ENCODE measurements at regions not wholly inside any gene's neighbourhood (a gene's known extent, or its start where the extent isn't known, plus 50 kb on each side); places are given as distances from the start of the nearest gene placed in this dataset.
"Not testable (repeated sequence)": the region's sequence is repeated elsewhere in the genome, so short reads cannot be mapped to it uniquely, and the experiment has no call there.

DNA sequence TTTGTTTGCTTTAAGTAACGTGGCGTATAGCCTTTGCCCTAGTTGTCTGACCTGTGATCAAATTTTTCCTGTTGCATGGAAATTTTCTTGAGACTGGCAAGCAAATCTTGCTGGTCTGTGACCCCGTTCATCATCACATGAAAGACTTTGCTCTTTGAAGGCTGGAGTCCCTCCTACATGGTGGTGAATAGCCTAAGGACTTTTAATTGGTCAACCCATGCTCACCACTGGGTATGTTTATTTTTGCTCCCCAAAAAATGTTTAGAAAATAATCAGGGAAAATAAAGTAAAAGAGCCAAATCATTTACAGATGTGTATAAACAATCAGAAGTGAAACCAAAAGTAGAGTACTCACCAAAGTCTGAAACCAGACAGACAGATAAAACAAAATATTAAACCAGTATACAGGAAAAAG, 1075.3 kb upstream of the ALCAM start:
- DNase-seq (ENCODE audit: low spot score), result no peak
- intact Hi-C loops (cut with DNase I), result no loop called here

DNA sequence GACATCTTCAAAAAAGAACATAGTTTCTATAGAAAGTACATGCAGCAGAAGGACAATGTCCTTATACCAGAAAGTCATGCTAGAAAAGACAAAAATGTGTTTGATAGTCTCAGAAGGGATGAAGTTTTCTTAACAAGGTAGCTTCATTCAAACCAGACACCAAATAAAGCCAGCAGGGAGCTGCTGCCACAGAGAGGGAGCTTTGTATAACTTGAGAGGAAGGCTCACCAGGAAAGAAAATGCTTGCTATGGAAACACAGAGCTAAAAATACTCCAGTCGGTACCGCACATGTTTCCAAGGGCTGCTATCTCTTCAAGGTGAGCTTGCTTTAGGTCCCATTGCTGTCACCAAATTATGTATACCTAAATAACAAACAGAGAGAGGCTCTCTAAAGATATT, 1074.8 kb upstream of the ALCAM start:
- DNase-seq (ENCODE audit: low spot score), result no peak
- intact Hi-C loops (cut with DNase I), result no loop called here

DNA sequence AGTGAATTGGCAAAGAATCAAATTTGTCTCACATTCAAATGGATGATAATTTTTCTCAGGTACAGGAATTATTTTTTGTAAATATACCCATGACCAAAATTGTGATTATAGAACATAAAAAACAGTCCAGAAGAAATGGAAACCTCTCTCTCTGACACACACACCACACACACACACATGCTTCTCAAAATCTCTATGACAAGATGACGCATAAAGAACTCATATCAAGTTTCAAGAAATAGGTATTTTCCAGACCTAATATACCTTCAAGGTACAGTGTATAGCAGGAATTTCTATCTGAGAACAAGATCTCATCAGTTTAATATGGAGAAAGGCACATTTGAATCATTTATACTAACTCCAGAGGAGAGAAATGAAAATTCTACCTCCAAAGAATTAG, 1069.1 kb upstream of the ALCAM start:
- intact Hi-C loops (cut with DNase I), result no loop called here
- DNase-seq (ENCODE audit: low spot score), result no peak

GRCh38 chr3:104298662-104299061, 1068.0 kb upstream of the ALCAM start:
- no peak for DNase-seq (ENCODE audit: low spot score)
- intact Hi-C loops (cut with DNase I), result no loop called here

- intact Hi-C loops (cut with DNase I), result no loop called here
- no peak for DNase-seq (ENCODE audit: low spot score)
These were observed 1050.6 kb upstream of the ALCAM start for GRCh38 chr3:104316118-104316517.

- intact Hi-C loops (cut with DNase I), result no loop called here
- DNase-seq (ENCODE audit: low spot score), result no peak
These were observed 1043.5 kb upstream of the ALCAM start for GRCh38 chr3:104323226-104323625.

- intact Hi-C loops (cut with DNase I), result no loop called here
These were observed 1019.4 kb upstream of the ALCAM start for GRCh38 chr3:104347291-104347690.

GRCh38 chr3:104349836-104350235, 1016.9 kb upstream of the ALCAM start:
- DNase-seq (ENCODE audit: low spot score), result no peak
- intact Hi-C loops (cut with DNase I), result no loop called here

More at GRCh38 chr3:104347291-104347690, 1019.4 kb upstream of the ALCAM start:
- no peak for DNase-seq (ENCODE audit: low spot score)

GRCh38 chr3:104353951-104354350, 1012.8 kb upstream of the ALCAM start:
- intact Hi-C loops (cut with DNase I), result no loop called here

GRCh38 chr3:104359546-104359945, 1007.2 kb upstream of the ALCAM start:
- intact Hi-C loops (cut with DNase I), result no loop called here
- DNase-seq (ENCODE audit: low spot score), result no peak

More at GRCh38 chr3:104353951-104354350, 1012.8 kb upstream of the ALCAM start:
- no peak for DNase-seq (ENCODE audit: low spot score)

DNA sequence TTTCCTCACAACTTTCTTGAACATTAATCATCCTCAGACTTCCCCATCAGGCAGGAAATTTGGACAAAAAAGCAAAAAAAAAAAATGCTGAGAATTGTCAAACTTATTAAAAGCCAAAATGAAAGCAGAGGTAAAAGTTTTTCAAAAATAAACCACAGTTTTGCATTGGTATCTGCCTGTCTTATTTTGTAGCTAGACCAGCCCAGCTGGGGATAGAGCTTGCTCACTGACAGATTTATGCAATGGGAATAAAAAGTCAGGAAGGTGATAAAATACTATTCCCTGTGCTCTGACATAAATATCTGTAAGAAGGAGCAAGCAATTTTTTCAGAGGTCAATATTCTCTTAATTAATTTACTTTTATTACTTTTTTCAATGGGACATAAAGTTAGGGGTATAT, 1006.7 kb upstream of the ALCAM start:
- no peak for DNase-seq (ENCODE audit: low spot score)
- intact Hi-C loops (cut with DNase I), result no loop called here

- DNase-seq (ENCODE audit: low spot score); intact Hi-C loops (cut with DNase I): not testable (repeated sequence)
These were observed 1005.0 kb upstream of the ALCAM start for GRCh38 chr3:104361748-104362147.

GRCh38 chr3:104362319-104362718, 1004.4 kb upstream of the ALCAM start:
- no peak for DNase-seq (ENCODE audit: low spot score)
- intact Hi-C loops (cut with DNase I), result no loop called here

GRCh38 chr3:104367000-104367399, 999.7 kb upstream of the ALCAM start:
- DNase-seq (ENCODE audit: low spot score), result no peak
- intact Hi-C loops (cut with DNase I), result no loop called here

DNA sequence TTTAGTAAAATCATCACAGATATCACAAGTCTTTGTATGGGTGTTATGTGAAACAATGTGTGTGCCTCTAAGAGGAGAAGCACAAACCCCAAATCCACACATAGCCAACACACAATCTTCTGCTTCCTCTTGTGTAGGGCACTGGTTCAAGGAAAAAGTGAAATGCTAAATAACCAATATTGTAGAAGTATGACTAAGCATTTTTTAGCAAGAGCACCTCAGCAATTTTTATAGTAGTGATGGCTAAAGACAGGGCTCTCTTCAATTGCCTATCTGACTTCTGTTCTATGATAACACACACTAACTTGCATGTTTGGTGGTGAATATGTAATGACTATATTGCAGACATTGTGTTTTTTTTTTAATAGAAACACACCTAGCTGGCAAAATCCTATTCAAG, 997.9 kb upstream of the ALCAM start:
- intact Hi-C loops (cut with DNase I), result no loop called here
- DNase-seq (ENCODE audit: low spot score), result no peak

DNA sequence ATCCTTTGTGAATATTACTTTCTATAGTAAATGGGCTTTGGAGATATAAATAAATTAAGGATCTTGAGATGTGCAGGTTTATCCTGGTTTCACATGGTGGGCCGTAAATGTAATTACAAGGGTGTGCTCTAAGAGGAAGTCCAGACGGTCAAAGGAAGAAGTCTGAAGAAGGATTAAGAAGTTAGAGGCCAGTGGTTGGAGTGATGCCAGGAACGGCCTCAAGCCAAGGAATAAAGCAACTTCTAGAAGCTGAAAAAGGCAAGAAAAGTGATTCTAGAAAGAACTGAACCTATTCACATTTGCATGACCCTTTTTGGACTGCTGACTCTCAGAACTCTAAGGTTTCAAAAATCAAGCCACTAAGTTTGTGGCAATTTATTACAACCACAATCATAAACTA, 981.3 kb upstream of the ALCAM start:
- intact Hi-C loops (cut with DNase I), result no loop called here
- DNase-seq (ENCODE audit: low spot score), result no peak

DNA sequence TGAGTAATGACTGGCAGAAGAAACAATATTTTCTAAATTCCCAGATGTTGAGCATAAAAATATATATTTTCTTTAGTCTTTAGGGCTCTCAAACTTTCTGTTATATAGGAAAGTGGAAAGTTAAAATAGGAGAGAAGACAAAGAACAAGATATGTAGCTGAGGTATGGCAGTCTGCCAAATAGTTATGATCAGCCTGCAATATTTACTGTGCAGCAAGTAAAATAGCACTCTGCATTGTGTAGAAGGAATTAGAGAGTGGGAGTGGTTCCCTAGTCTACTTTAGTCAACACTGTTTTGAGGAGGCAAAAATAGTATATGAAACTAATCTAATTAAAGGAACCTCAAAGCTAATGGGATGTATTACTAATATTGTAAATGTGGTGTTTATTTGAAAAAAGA, 978.1 kb upstream of the ALCAM start:
- DNase-seq (ENCODE audit: low spot score), result no peak
- intact Hi-C loops (cut with DNase I), result no loop called here

DNA sequence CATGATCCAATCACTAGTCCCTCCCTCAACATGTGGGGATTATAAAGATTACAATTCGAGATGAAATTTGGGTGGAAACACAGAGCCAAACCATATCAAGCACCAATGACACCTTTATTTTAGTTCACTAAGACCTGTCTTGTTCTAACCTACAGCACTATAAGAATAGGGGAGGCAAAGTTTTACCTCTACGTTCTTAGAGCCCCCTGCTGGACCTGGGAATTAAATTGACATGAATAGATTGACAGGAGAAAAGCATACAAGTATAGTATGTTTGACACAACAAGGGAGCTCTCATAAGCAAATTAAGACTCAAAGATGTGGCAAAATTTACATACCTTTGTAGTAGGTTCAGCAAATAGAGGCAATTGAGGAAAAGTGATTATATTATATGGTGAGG, 974.4 kb upstream of the ALCAM start:
- DNase-seq (ENCODE audit: low spot score), result no peak

GRCh38 chr3:104396974-104397669, 969.6 kb upstream of the ALCAM start:
- no peak for DNase-seq (ENCODE audit: low spot score)
- intact Hi-C loops (cut with DNase I), result no loop called here

More for the DNA sequence above, 974.4 kb upstream of the ALCAM start:
- intact Hi-C loops (cut with DNase I), result no loop called here

DNA sequence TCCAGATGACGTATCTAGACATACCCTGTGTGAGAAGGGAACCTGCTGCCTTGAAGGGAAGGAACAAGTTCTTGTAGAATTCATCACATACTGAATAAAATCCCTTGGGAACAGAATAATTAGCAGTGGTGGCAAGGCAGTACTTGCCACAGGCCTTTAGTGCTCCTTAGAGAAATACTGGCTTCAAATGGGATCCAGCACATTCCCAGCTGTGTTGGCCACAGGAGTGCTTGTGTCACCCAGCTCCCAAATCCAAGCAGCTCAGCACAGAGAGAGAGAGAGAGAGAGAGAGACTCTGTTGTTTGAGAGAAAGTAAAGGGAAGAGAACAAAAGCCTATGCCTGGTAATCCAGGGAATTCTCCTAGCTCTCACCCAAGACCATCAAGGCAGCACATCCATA, 969.0 kb upstream of the ALCAM start:
- intact Hi-C loops (cut with DNase I), result no loop called here
- no peak for DNase-seq (ENCODE audit: low spot score)

- intact Hi-C loops (cut with DNase I), result no loop called here
- no peak for DNase-seq (ENCODE audit: low spot score)
These were observed 963.8 kb upstream of the ALCAM start for GRCh38 chr3:104402902-104403301.

GRCh38 chr3:104411757-104412156, 955.0 kb upstream of the ALCAM start:
- intact Hi-C loops (cut with DNase I), result no loop called here
- DNase-seq (ENCODE audit: low spot score), result no peak
